ENCODE measurements at regions not wholly inside any gene's neighbourhood (a gene's known extent, or its start where the extent isn't known, plus 50 kb on each side); places are given as distances from the start of the nearest gene placed in this dataset.

GRCh38 chr6:119676961-119677360 is 327.4 kb upstream of the MAN1A1 start:
- ChIA-PET CTCF (interaction anchor here (0.6 kb wide), 1 partner anchor 522 kb away, joined by 3 read pairs; no protein-coding TSS in a partner anchor), POLR2A (no interaction called here)
- Histone ChIP-seq H3K79me2 (ENCODE audit: insufficient read depth) (no peaks in the 10 kb centered on the region), H2AFZ (ENCODE audit: low read depth) (no peak overlapping the region), H3K4me2 (no peak overlapping the region), H3K9me2 (no peaks in the 10 kb centered on the region), H4K20me1 (ENCODE audit: insufficient read depth) (no peaks in the 10 kb centered on the region), H3F3A (replicated peaks; ENCODE audit: insufficient read depth) (no peaks in the 10 kb centered on the region), H3K36me3 (replicated peaks in 1 of 2; ENCODE audit: control insufficient read depth in 1 of 2, insufficient read depth in 2 of 2, low read length in 1 of 2) (no peaks in the 10 kb centered on the region), H3K27ac (ENCODE audit: low read depth in 2 of 2, low read length in 1 of 2) (no peak overlapping the region), H3K27me3 (ENCODE audit: insufficient read depth) (no peaks in the 10 kb centered on the region), H3K9me3 (no peaks in the 10 kb centered on the region), H3K9ac (no peak overlapping the region), H3K4me3 (ENCODE audit: low read depth in 2 of 2, low read length in 1 of 2) (no peak overlapping the region), H3K4me1 (ENCODE audit: control insufficient read depth in 1 of 2, insufficient read depth in 2 of 2, low read depth in 1 of 2, low read length in 1 of 2) (no peaks in the 10 kb centered on the region)
- no peak for DNase-seq
- 61% methylated on average over 4 of the region's 4 CpGs for WGBS (ENCODE audit: low lambda C conversion rate)
- TF ChIP-seq MXI1 (IDR thresholded peaks at IDR 0.05; ENCODE audit: low read depth, low read length): no peak
- no peak for TF ChIP-seq RFX5 (IDR thresholded peaks at IDR 0.05; ENCODE audit: low read length)
- no peak for TF ChIP-seq RAD21 (IDR thresholded peaks at IDR 0.05; ENCODE audit: low read length)
- TF ChIP-seq MAX (IDR thresholded peaks at IDR 0.05; ENCODE audit: low read depth): no peak
- no peak for TF ChIP-seq FOSL2 (IDR thresholded peaks at IDR 0.05; ENCODE audit: borderline replicate concordance, low read depth)
- no peak for TF ChIP-seq EP300 (IDR thresholded peaks at IDR 0.05; ENCODE audit: borderline replicate concordance in 1 of 2, low read depth in 1 of 2, low read length in 1 of 2)
- TF ChIP-seq MEF2A (IDR thresholded peaks at IDR 0.05; ENCODE audit: borderline replicate concordance, low read depth): no peak
- TF ChIP-seq NRF1 (IDR thresholded peaks at IDR 0.05; ENCODE audit: low read depth, low read length): no peak
- TF ChIP-seq IRF3 (IDR thresholded peaks at IDR 0.05; ENCODE audit: low read depth, low read length): no peak
- TF ChIP-seq NFIC (IDR thresholded peaks at IDR 0.05; ENCODE audit: borderline replicate concordance): no peak
- TF ChIP-seq SMC3 (IDR thresholded peaks at IDR 0.05; ENCODE audit: low read depth, low read length): no peak
- no peak for TF ChIP-seq JUND (IDR thresholded peaks at IDR 0.05)
- TF ChIP-seq YY1 (IDR thresholded peaks at IDR 0.05; ENCODE audit: low read depth): no peak
- TF ChIP-seq PBX3 (IDR thresholded peaks at IDR 0.05): no peak
- TF ChIP-seq CHD2 (IDR thresholded peaks at IDR 0.05; ENCODE audit: low read length, partially characterized antibody): no peak
- no peak for TF ChIP-seq REST (IDR thresholded peaks at IDR 0.05; ENCODE audit: low read depth, low read length)
- no peak for TF ChIP-seq ELF1 (IDR thresholded peaks at IDR 0.05)
